ENCODE measurements at regions not wholly inside any gene's neighbourhood (a gene's known extent, or its start where the extent isn't known, plus 50 kb on each side); places are given as distances from the start of the nearest gene placed in this dataset.

- Histone ChIP-seq H3K27me3 (ENCODE audit: low read depth) (no peaks in the 10 kb centered on the region), H3K4me3 (no peak overlapping the region), H3K9me3 (no peaks in the 10 kb centered on the region), H3K4me1 (no peaks in the 10 kb centered on the region), H3K36me3 (replicated peaks) (no peaks in the 10 kb centered on the region)
- no peak for DNase-seq (ENCODE audit: low spot score in 2 of 2)
- in situ Hi-C loops (cut with MboI; ENCODE audit: low sequenced_read_pairs) = no loop called here
Observed at GRCh38 chr4:96145601-96146000, 305.7 kb downstream of the PDHA2 start.

- Histone ChIP-seq H3K27me3 (ENCODE audit: low read depth) (no peaks in the 10 kb centered on the region), H3K9me3 (no peaks in the 10 kb centered on the region), H3K4me1 (no peaks in the 10 kb centered on the region), H3K4me3 (no peak overlapping the region), H3K36me3 (replicated peaks) (no peaks in the 10 kb centered on the region)
- in situ Hi-C loops (cut with MboI; ENCODE audit: low sequenced_read_pairs) = no loop called here
- no peak for DNase-seq (ENCODE audit: low spot score in 2 of 2)
Observed at GRCh38 chr4:96146686-96147085, 306.8 kb downstream of the PDHA2 start.

DNA sequence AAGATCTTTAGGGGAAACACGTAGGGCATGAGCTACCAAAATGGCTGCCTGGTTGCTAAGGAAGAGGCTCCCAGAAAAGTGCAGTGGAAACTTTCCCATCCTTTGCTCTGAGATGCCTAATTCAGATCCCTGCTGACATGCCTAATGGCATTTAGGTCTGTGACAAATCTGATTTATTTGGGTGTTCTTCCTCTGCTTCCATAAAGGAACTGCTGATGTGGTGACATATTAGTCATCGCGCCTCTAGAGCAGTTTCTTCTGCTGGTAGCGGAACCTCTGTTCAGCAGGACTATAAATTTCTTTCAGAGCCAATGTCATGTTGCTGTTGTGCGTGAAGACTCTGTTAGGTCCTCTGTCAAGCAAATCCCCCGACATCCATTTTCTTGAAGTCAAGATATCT lies 310.0 kb downstream of the PDHA2 start:
- no peaks in the 10 kb centered on the region for H3K4me1 ChIP-seq
- in situ Hi-C loops (cut with MboI; ENCODE audit: low sequenced_read_pairs) = no loop called here
- no peak for DNase-seq (ENCODE audit: low spot score in 2 of 2)
- no peaks in the 10 kb centered on the region for H3K9me3 ChIP-seq
- H3K4me3 ChIP-seq = no peak overlapping the region
- H3K27me3 ChIP-seq (ENCODE audit: low read depth) = no peaks in the 10 kb centered on the region
- no peaks in the 10 kb centered on the region for H3K36me3 ChIP-seq (replicated peaks)

DNA sequence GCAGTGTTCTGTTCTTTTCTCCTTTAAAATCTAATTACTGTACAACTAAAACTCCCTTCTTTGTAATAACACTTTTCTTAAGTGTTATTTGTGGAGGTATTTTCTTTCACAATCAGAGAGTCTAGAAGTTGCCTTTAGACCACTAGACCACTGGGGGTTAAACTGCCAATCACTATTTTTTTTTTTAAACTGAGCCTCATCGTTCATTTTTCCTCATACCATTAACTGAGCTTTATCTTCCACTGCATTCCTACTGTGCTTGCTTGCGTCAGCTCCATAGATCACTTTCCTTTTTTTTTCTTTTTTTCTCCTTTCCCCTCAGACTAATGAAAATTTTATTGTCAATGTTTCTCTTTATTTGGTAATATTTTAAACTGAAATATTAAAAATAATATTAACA lies 310.6 kb downstream of the PDHA2 start:
- Histone ChIP-seq H3K9me3 (no peaks in the 10 kb centered on the region), H3K4me1 (no peaks in the 10 kb centered on the region), H3K4me3 (no peak overlapping the region), H3K27me3 (ENCODE audit: low read depth) (no peaks in the 10 kb centered on the region), H3K36me3 (replicated peaks) (no peaks in the 10 kb centered on the region)
- in situ Hi-C loops (cut with MboI; ENCODE audit: low sequenced_read_pairs) = no loop called here
- DNase-seq (ENCODE audit: low spot score in 2 of 2) = no peak

DNA sequence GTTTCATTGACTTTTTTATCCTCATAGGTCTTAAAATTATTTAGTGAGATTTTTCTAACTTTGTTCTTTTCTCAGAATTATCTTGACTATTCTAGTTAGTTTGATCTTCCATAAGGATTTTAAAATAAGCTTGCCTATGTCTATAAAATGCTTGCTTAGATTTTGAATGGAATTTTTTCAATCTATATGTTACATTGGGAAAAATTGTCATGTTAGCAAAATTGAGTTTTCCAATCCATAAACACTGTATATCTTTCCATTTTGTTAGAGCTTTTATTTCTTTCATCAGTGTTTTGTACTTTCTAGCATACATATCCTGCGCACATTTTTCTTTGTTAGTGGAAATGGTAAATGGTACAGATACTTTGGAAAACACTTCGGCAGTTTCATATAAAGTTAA lies 312.9 kb downstream of the PDHA2 start:
- Histone ChIP-seq H3K4me3 (no peak overlapping the region), H3K27me3 (ENCODE audit: low read depth) (no peaks in the 10 kb centered on the region), H3K36me3 (replicated peaks) (no peaks in the 10 kb centered on the region), H3K9me3 (no peaks in the 10 kb centered on the region), H3K4me1 (no peaks in the 10 kb centered on the region; the same call in 1 of the 2 replicates)
- DNase-seq (ENCODE audit: low spot score in 2 of 2) = no peak
- in situ Hi-C loops (cut with MboI; ENCODE audit: low sequenced_read_pairs) = no loop called here

GRCh38 chr4:96154676-96155075 lies 314.8 kb downstream of the PDHA2 start:
- in situ Hi-C loops (cut with MboI; ENCODE audit: low sequenced_read_pairs) = no loop called here

DNA sequence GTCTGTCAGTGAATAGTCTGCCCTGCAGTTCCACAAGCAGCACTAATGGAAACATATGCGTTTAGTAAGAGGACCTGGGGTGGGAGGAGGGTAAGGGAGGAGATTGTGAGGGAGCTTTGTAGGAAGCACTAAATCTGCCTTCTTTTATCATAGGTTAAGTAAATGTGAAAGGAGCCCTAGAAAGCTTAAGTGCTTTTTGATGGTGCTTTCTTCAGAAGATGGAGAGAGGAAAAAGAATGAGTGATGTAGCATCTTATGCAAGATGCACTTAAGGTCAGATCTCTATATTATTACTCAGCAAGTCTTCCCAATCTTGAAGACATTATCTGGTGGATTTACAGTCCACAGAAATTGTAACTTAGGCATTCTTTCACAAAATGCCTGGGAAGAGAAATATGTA lies 322.7 kb downstream of the PDHA2 start:
- Histone ChIP-seq H3K36me3 (replicated peaks) (no peaks in the 10 kb centered on the region), H3K4me1 (no peaks in the 10 kb centered on the region; the same call in 1 of the 2 replicates), H3K27me3 (ENCODE audit: low read depth) (no peaks in the 10 kb centered on the region), H3K4me3 (no peak overlapping the region), H3K9me3 (no peaks in the 10 kb centered on the region; the same call in 1 of the 2 replicates)
- no peak for DNase-seq (ENCODE audit: low spot score in 2 of 2)
- in situ Hi-C loops (cut with MboI; ENCODE audit: low sequenced_read_pairs) = no loop called here

More at GRCh38 chr4:96154676-96155075, 314.8 kb downstream of the PDHA2 start:
- DNase-seq (ENCODE audit: low spot score in 2 of 2) = no peak
- H3K4me3 ChIP-seq = no peak overlapping the region
- no peaks in the 10 kb centered on the region for H3K36me3 ChIP-seq (replicated peaks)
- H3K9me3 ChIP-seq = no peaks in the 10 kb centered on the region
- H3K4me1 ChIP-seq = no peaks in the 10 kb centered on the region; the same call in 1 of the 2 replicates
- H3K27me3 ChIP-seq (ENCODE audit: low read depth) = no peaks in the 10 kb centered on the region

- no peaks in the 10 kb centered on the region for H3K27me3 ChIP-seq (ENCODE audit: low read depth)
- no peak for DNase-seq (ENCODE audit: low spot score in 2 of 2)
- H3K9me3 ChIP-seq = no peaks in the 10 kb centered on the region; the same call in 1 of the 2 replicates
- no peak overlapping the region for H3K4me3 ChIP-seq
- in situ Hi-C loops (cut with MboI; ENCODE audit: low sequenced_read_pairs) = no loop called here
- no peaks in the 10 kb centered on the region for H3K36me3 ChIP-seq (replicated peaks)
- H3K4me1 ChIP-seq = no peaks in the 10 kb centered on the region
Observed at GRCh38 chr4:96164814-96165351, 325.0 kb downstream of the PDHA2 start.

GRCh38 chr4:96166806-96167205 lies 326.9 kb downstream of the PDHA2 start:
- no peaks in the 10 kb centered on the region for H3K4me1 ChIP-seq
- no peak for DNase-seq (ENCODE audit: low spot score in 2 of 2)
- in situ Hi-C loops (cut with MboI; ENCODE audit: low sequenced_read_pairs) = no loop called here
- no peak overlapping the region for H3K4me3 ChIP-seq
- no peaks in the 10 kb centered on the region for H3K27me3 ChIP-seq (ENCODE audit: low read depth)
- no peaks in the 10 kb centered on the region for H3K36me3 ChIP-seq (replicated peaks)
- no peaks in the 10 kb centered on the region; the same call in 1 of the 2 replicates for H3K9me3 ChIP-seq

- no peaks in the 10 kb centered on the region for H3K4me1 ChIP-seq
- in situ Hi-C loops (cut with MboI; ENCODE audit: low sequenced_read_pairs) = no loop called here
- H3K36me3 ChIP-seq (replicated peaks) = no peaks in the 10 kb centered on the region
- DNase-seq (ENCODE audit: low spot score in 2 of 2) = no peak
- H3K27me3 ChIP-seq (ENCODE audit: low read depth) = no peaks in the 10 kb centered on the region
- no peaks in the 10 kb centered on the region; the same call in 1 of the 2 replicates for H3K9me3 ChIP-seq
- H3K4me3 ChIP-seq = no peak overlapping the region
Observed at GRCh38 chr4:96170198-96170597, 330.3 kb downstream of the PDHA2 start.

- no peak for DNase-seq (ENCODE audit: low spot score in 2 of 2)
- H3K27me3 ChIP-seq (ENCODE audit: low read depth) = no peaks in the 10 kb centered on the region
- H3K9me3 ChIP-seq = no peaks in the 10 kb centered on the region
- no peak overlapping the region for H3K4me3 ChIP-seq
- in situ Hi-C loops (cut with MboI; ENCODE audit: low sequenced_read_pairs) = no loop called here
- no peaks in the 10 kb centered on the region for H3K36me3 ChIP-seq (replicated peaks)
- no peaks in the 10 kb centered on the region for H3K4me1 ChIP-seq
Observed at GRCh38 chr4:96173756-96174155, 333.9 kb downstream of the PDHA2 start.

- DNase-seq (ENCODE audit: low spot score in 2 of 2) = no peak
- in situ Hi-C loops (cut with MboI; ENCODE audit: low sequenced_read_pairs) = no loop called here
- H3K36me3 ChIP-seq (replicated peaks) = no peaks in the 10 kb centered on the region
- H3K4me1 ChIP-seq = no peaks in the 10 kb centered on the region
- H3K9me3 ChIP-seq = no peaks in the 10 kb centered on the region
- H3K4me3 ChIP-seq = no peak overlapping the region
- H3K27me3 ChIP-seq (ENCODE audit: low read depth) = no peaks in the 10 kb centered on the region
Observed at GRCh38 chr4:96175871-96176270, 336.0 kb downstream of the PDHA2 start.

- H3K4me3 ChIP-seq = no peak overlapping the region
- no peaks in the 10 kb centered on the region for H3K36me3 ChIP-seq (replicated peaks)
- no peaks in the 10 kb centered on the region for H3K9me3 ChIP-seq
- DNase-seq (ENCODE audit: low spot score in 2 of 2) = no peak
- in situ Hi-C loops (cut with MboI; ENCODE audit: low sequenced_read_pairs) = no loop called here
- H3K27me3 ChIP-seq (ENCODE audit: low read depth) = no peaks in the 10 kb centered on the region
- H3K4me1 ChIP-seq = no peaks in the 10 kb centered on the region
Observed at GRCh38 chr4:96183611-96184010, 343.7 kb downstream of the PDHA2 start.

DNA sequence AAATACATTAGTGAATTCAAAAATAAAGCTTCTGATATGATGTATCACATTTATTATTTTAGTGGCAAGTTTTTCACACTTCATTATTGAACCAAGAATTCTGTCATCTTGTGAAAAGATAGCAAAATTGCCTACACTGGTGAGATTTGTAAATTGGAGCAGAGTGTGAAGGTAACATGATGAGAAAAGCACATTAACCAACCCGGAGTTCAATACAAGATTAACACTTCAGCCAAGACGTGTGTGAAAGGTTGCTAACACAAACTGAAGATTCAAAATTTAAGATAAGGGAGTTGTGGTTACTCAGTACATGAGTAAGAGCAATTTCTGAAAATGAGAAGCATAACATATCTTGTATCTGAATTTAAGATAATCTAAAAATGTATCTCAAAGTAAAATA lies 346.7 kb downstream of the PDHA2 start:
- no peak for DNase-seq (ENCODE audit: low spot score in 2 of 2)
- Histone ChIP-seq H3K4me3 (no peak overlapping the region), H3K36me3 (replicated peaks) (no peaks in the 10 kb centered on the region), H3K27me3 (ENCODE audit: low read depth) (no peaks in the 10 kb centered on the region), H3K9me3 (no peaks in the 10 kb centered on the region), H3K4me1 (no peaks in the 10 kb centered on the region)
- in situ Hi-C loops (cut with MboI; ENCODE audit: low sequenced_read_pairs) = no loop called here

DNA sequence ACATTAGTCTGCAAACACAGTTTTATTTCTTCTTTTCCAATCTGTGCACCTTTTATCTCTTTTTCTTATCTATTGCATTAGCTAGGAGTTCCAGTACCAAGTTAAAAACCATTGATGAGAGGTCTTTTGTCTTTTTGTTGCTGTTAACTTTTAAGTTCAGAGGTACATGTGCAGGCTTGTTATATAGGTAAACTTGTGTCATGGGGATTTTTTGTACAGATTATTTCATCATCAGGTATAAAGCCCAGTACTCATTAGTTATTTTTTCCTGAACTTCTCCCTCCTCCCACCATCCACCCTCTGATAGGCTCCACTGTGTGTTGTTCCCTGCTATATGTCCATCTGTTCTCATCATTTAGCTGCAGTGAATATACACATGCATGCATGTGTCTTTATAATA lies 349.9 kb downstream of the PDHA2 start:
- Histone ChIP-seq H3K4me3 (no peak overlapping the region), H3K4me1 (no peaks in the 10 kb centered on the region), H3K9me3 (no peaks in the 10 kb centered on the region), H3K36me3 (replicated peaks) (no peaks in the 10 kb centered on the region), H3K27me3 (ENCODE audit: low read depth) (no peaks in the 10 kb centered on the region)
- DNase-seq (ENCODE audit: low spot score in 2 of 2) = no peak
- in situ Hi-C loops (cut with MboI; ENCODE audit: low sequenced_read_pairs) = no loop called here

Measured in HAP-1 (cell line).